ENCODE measurements at regions not wholly inside any gene's neighbourhood (a gene's known extent, or its start where the extent isn't known, plus 50 kb on each side); places are given as distances from the start of the nearest gene placed in this dataset.

- H3K9me3 ChIP-seq (ENCODE audit: insufficient read depth, low read depth, low read length): no peaks in the 10 kb centered on the region
- no peak overlapping the region for H3K4me3 ChIP-seq (ENCODE audit: low read length)
- H3K27ac ChIP-seq (ENCODE audit: low read depth, low read length): no peak overlapping the region
- H3K9ac ChIP-seq (ENCODE audit: low read depth, low read length): no peak overlapping the region
- no CpG with 5 or more reads among the region's 1 CpG for WGBS
- no peaks in the 10 kb centered on the region for H3K27me3 ChIP-seq (ENCODE audit: insufficient read depth, low read length)
- no peaks in the 10 kb centered on the region for H3K36me3 ChIP-seq (ENCODE audit: insufficient read depth, low read length)
- H3K4me1 ChIP-seq (ENCODE audit: insufficient read depth, low read length): no peaks in the 10 kb centered on the region
These were observed 101.3 kb upstream of the NPFFR2 start for GRCh38 chr4:71930459-71930858.

DNA sequence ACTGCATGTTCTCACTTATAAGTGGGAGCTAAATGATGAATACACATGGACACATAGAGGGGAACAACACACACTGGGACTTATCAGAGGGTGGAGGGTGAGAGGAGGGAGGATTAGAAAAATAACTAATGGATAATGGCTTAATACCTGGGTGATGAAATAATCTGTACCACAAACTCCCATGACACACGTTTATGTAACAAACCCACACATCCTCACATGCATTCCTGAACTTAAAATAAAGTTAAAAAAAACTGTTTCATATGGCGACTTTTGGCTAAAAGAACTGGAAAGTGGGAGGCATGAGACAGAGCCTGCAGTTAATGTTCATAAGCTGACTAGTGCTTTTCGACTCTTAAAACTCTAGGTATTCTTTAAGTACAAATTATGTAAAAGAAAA, 98.9 kb upstream of the NPFFR2 start:
- 80% methylated on average over 2 of the region's 3 CpGs for WGBS
- H3K9me3 ChIP-seq (ENCODE audit: insufficient read depth, low read depth, low read length): no peaks in the 10 kb centered on the region
- H3K4me3 ChIP-seq (ENCODE audit: low read length): no peak overlapping the region
- no peak overlapping the region for H3K27ac ChIP-seq (ENCODE audit: low read depth, low read length)
- no peak overlapping the region for H3K9ac ChIP-seq (ENCODE audit: low read depth, low read length)
- H3K36me3 ChIP-seq (ENCODE audit: insufficient read depth, low read length): no peaks in the 10 kb centered on the region
- no peaks in the 10 kb centered on the region for H3K4me1 ChIP-seq (ENCODE audit: insufficient read depth, low read length)
- H3K27me3 ChIP-seq (ENCODE audit: insufficient read depth, low read length): no peaks in the 10 kb centered on the region

GRCh38 chr4:71938776-71939175, 93.0 kb upstream of the NPFFR2 start:
- no peak overlapping the region for H3K9ac ChIP-seq (ENCODE audit: low read depth, low read length)
- H3K4me3 ChIP-seq (ENCODE audit: low read length): no peak overlapping the region
- no peak overlapping the region for H3K27ac ChIP-seq (ENCODE audit: low read depth, low read length)
- H3K36me3 ChIP-seq (ENCODE audit: insufficient read depth, low read length): no peaks in the 10 kb centered on the region
- peaks cover 2% of the 10 kb centered on the region; the same call in 1 of the 2 replicates for H3K9me3 ChIP-seq (ENCODE audit: insufficient read depth, low read depth, low read length)
- no peaks in the 10 kb centered on the region for H3K27me3 ChIP-seq (ENCODE audit: insufficient read depth, low read length)
- peaks cover 6% of the 10 kb centered on the region for H3K4me1 ChIP-seq (ENCODE audit: insufficient read depth, low read length)

- no peaks in the 10 kb centered on the region for H3K36me3 ChIP-seq (ENCODE audit: insufficient read depth, low read length)
- no CpG with 5 or more reads among the region's 1 CpG for WGBS
- no peak overlapping the region for H3K9ac ChIP-seq (ENCODE audit: low read depth, low read length)
- H3K27ac ChIP-seq (ENCODE audit: low read depth, low read length): no peak overlapping the region
- H3K4me1 ChIP-seq (ENCODE audit: insufficient read depth, low read length): peaks cover 6% of the 10 kb centered on the region
- H3K9me3 ChIP-seq (ENCODE audit: insufficient read depth, low read depth, low read length): peaks cover 22% of the 10 kb centered on the region
- no peak overlapping the region for H3K4me3 ChIP-seq (ENCODE audit: low read length)
- no peaks in the 10 kb centered on the region for H3K27me3 ChIP-seq (ENCODE audit: insufficient read depth, low read length)
These were observed 90.8 kb upstream of the NPFFR2 start for GRCh38 chr4:71941001-71941400.

DNA sequence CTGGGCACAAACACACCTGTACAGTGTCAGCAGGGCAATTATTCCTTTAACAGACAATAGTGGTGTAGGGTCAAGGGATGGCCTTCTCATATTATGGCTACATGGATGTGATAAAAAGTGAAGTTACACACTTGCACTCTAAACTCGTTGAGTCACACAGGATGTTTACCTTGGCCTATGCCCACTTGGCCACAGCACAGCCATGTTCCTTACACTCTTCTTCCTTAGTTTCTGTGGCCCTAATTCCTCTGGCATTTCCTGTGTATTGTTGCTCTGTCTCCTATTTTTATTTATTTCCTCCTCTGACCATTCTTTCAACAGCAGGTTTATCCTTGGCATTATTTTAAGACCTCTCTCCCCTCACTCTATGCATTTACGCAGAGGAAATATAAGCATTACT, 86.8 kb upstream of the NPFFR2 start:
- 96% methylated on average over 2 of the region's 2 CpGs for WGBS
- H3K27ac ChIP-seq (ENCODE audit: low read depth, low read length): no peak overlapping the region
- H3K9ac ChIP-seq (ENCODE audit: low read depth, low read length): no peak overlapping the region
- no peaks in the 10 kb centered on the region for H3K27me3 ChIP-seq (ENCODE audit: insufficient read depth, low read length)
- H3K4me3 ChIP-seq (ENCODE audit: low read length): no peak overlapping the region
- H3K36me3 ChIP-seq (ENCODE audit: insufficient read depth, low read length): no peaks in the 10 kb centered on the region
- H3K4me1 ChIP-seq (ENCODE audit: insufficient read depth, low read length): peaks cover 6% of the 10 kb centered on the region
- peaks cover 43% of the 10 kb centered on the region for H3K9me3 ChIP-seq (ENCODE audit: insufficient read depth, low read depth, low read length)

DNA sequence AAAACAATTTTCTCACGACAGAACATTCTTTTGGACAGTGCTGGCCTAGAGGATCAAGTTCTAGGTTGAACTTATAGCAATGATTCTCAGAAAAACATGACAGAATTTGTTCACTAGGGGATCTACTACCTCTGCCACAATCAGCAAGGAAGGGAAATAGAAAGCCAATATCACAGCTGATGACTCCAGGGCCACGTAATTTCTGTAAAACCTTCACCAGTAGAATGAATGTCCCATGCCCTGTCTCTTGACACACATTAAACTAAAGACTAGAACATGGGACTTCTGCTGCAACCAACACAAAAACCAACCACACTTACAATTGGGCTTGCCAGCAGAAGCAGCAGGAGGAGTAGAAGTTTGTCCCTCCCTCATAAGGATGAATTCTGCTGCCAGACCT, 86.0 kb upstream of the NPFFR2 start:
- 44% methylated on average over 2 of the region's 2 CpGs for WGBS
- no peak overlapping the region for H3K27ac ChIP-seq (ENCODE audit: low read depth, low read length)

DNA sequence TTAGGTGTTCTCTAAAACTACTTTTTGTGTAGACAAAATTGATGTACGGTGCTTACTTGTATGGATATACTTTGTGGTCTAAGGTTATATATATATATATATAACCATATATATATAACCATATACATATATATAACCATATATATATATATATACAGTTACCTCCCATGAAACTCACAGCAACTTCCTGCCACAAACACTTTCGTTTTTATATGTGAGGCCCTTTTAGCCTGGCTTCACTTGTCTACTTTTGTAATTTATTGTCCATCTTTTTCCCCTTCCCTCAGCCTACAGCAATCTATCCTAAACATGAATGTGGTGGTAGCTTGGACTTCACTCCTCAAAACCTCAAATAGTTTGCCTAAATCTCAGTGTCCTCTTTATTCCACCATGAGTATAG, 72.8 kb upstream of the NPFFR2 start:
- Histone ChIP-seq H3K4me3 (ENCODE audit: low read length) (no peak overlapping the region), H3K27ac (ENCODE audit: low read depth, low read length) (no peak overlapping the region), H3K9me3 (ENCODE audit: insufficient read depth, low read depth, low read length) (peaks cover 4% of the 10 kb centered on the region; the same call in 1 of the 2 replicates), H3K27me3 (ENCODE audit: insufficient read depth, low read length) (no peaks in the 10 kb centered on the region), H3K4me1 (ENCODE audit: insufficient read depth, low read length) (no peaks in the 10 kb centered on the region), H3K9ac (ENCODE audit: low read depth, low read length) (no peak overlapping the region), H3K36me3 (ENCODE audit: insufficient read depth, low read length) (no peaks in the 10 kb centered on the region)
- WGBS: 100% methylated on average over 1 of the region's 2 CpGs

More for the DNA sequence above, 86.0 kb upstream of the NPFFR2 start:
- Histone ChIP-seq H3K4me3 (ENCODE audit: low read length) (no peak overlapping the region), H3K27me3 (ENCODE audit: insufficient read depth, low read length) (no peaks in the 10 kb centered on the region), H3K9me3 (ENCODE audit: insufficient read depth, low read depth, low read length) (peaks cover 43% of the 10 kb centered on the region), H3K4me1 (ENCODE audit: insufficient read depth, low read length) (peaks cover 6% of the 10 kb centered on the region), H3K36me3 (ENCODE audit: insufficient read depth, low read length) (no peaks in the 10 kb centered on the region), H3K9ac (ENCODE audit: low read depth, low read length) (no peak overlapping the region)

GRCh38 chr4:71962622-71963264, 69.1 kb upstream of the NPFFR2 start:
- Histone ChIP-seq H3K9ac (ENCODE audit: low read depth, low read length) (no peak overlapping the region), H3K4me3 (ENCODE audit: low read length) (no peak overlapping the region), H3K27me3 (ENCODE audit: insufficient read depth, low read length) (no peaks in the 10 kb centered on the region), H3K4me1 (ENCODE audit: insufficient read depth, low read length) (no peaks in the 10 kb centered on the region), H3K27ac (ENCODE audit: low read depth, low read length) (no peak overlapping the region), H3K36me3 (ENCODE audit: insufficient read depth, low read length) (no peaks in the 10 kb centered on the region), H3K9me3 (ENCODE audit: insufficient read depth, low read depth, low read length) (no peaks in the 10 kb centered on the region)
- 90% methylated on average over 1 of the region's 4 CpGs for WGBS

DNA sequence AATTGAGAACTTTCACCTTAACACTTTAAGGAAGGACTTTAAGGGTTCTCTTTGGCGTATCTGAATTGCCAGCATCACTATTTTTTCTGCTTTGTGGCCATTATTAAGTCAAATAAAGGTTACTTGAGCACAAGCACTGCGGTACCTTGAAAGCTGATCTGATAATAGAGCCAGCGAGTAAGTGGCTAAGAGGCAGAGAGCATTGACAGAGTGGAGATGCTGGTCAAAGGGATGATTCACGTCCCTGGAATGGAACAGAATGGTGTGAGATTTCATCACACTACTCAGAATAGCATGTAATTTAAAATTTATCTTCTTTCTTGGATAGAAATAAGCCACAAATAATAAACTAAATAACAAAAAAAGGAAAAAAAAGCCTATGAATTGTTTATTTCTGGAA, 57.1 kb upstream of the NPFFR2 start:
- 90% methylated on average over 3 of the region's 4 CpGs for WGBS
- Histone ChIP-seq H3K4me3 (ENCODE audit: low read length) (no peak overlapping the region), H3K36me3 (ENCODE audit: insufficient read depth, low read length) (no peaks in the 10 kb centered on the region), H3K27me3 (ENCODE audit: insufficient read depth, low read length) (no peaks in the 10 kb centered on the region), H3K9me3 (ENCODE audit: insufficient read depth, low read depth, low read length) (no peaks in the 10 kb centered on the region), H3K27ac (ENCODE audit: low read depth, low read length) (no peak overlapping the region), H3K9ac (ENCODE audit: low read depth, low read length) (no peak overlapping the region), H3K4me1 (ENCODE audit: insufficient read depth, low read length) (no peaks in the 10 kb centered on the region)

- H3K9ac ChIP-seq (ENCODE audit: low read depth, low read length): no peak overlapping the region
- no peaks in the 10 kb centered on the region for H3K4me1 ChIP-seq (ENCODE audit: insufficient read depth, low read length)
- H3K4me3 ChIP-seq (ENCODE audit: low read length): no peak overlapping the region
- H3K27me3 ChIP-seq (ENCODE audit: insufficient read depth, low read length): no peaks in the 10 kb centered on the region
- no peak overlapping the region for H3K27ac ChIP-seq (ENCODE audit: low read depth, low read length)
- H3K36me3 ChIP-seq (ENCODE audit: insufficient read depth, low read length): no peaks in the 10 kb centered on the region
- H3K9me3 ChIP-seq (ENCODE audit: insufficient read depth, low read depth, low read length): no peaks in the 10 kb centered on the region
These were observed 55.3 kb upstream of the NPFFR2 start for GRCh38 chr4:71976523-71976922.

DNA sequence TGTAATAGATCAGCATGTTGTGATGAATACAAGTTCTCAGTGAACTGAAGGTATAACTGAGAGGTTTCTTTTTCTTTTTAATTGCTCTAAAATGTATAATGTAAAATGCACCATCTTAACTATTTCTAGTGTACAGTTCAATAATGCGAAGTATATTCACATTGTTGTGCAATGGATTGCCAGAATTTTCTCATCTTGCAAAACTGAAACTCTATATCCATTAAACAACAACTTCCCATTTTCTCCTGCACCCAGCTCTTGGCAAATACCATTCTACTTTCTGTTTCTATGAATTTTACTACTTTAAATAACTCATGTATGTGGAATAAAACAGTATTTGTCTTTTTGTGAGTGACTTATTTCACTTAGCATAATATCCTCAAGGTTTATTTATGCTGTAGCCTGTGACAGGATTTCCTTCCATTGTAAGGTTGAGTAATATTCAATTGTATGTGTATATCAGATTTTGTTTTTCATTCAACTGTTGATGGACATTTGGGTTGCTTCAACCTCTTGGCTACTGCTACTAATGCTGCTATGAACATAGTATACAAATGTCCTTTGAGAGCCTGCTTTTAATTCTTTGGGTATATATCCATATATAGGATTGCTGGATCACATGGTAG, 53.5 kb upstream of the NPFFR2 start:
- Histone ChIP-seq H3K4me1 (ENCODE audit: insufficient read depth, low read length) (no peaks in the 10 kb centered on the region), H3K9me3 (ENCODE audit: insufficient read depth, low read depth, low read length) (no peaks in the 10 kb centered on the region), H3K27ac (ENCODE audit: low read depth, low read length) (no peak overlapping the region), H3K4me3 (ENCODE audit: low read length) (no peak overlapping the region), H3K36me3 (ENCODE audit: insufficient read depth, low read length) (no peaks in the 10 kb centered on the region), H3K9ac (ENCODE audit: low read depth, low read length) (no peak overlapping the region), H3K27me3 (ENCODE audit: insufficient read depth, low read length) (no peaks in the 10 kb centered on the region)
- WGBS: 100% methylated on average over 1 of the region's 1 CpG

GRCh38 chr4:71980976-71981375, 50.8 kb upstream of the NPFFR2 start:
- Histone ChIP-seq H3K4me1 (ENCODE audit: insufficient read depth, low read length) (no peaks in the 10 kb centered on the region), H3K27ac (ENCODE audit: low read depth, low read length) (no peak overlapping the region), H3K9ac (ENCODE audit: low read depth, low read length) (no peak overlapping the region), H3K36me3 (ENCODE audit: insufficient read depth, low read length) (no peaks in the 10 kb centered on the region), H3K9me3 (ENCODE audit: insufficient read depth, low read depth, low read length) (no peaks in the 10 kb centered on the region), H3K27me3 (ENCODE audit: insufficient read depth, low read length) (no peaks in the 10 kb centered on the region), H3K4me3 (ENCODE audit: low read length) (no peak overlapping the region)
- 85% methylated on average over 1 of the region's 2 CpGs for WGBS

Data from HUES64 (cell line).